Rectal smooth muscle tissue (tissue), 1 donor: ENCODE measurements at regions not wholly inside any gene's neighbourhood (a gene's known extent, or its start where the extent isn't known, plus 50 kb on each side); places are given as distances from the start of the nearest gene placed in this dataset.

Experiments
- H3K27ac ChIP-seq: one replicate; pipeline ENCODE4 v1.7.0; 2013; ENCODE audit warnings: low read depth, low read length, inconsistent platforms
- H3K27me3 ChIP-seq: one replicate; pipeline ENCODE4 v1.7.0; 2013; ENCODE audit warnings: low read length; ENCODE audit not compliant: control insufficient read depth, insufficient read depth
- H3K36me3 ChIP-seq: one replicate; pipeline ENCODE4 v1.7.0; 2013; ENCODE audit warnings: low read length; ENCODE audit not compliant: control insufficient read depth, insufficient read depth
- H3K4me1 ChIP-seq: one replicate; pipeline ENCODE4 v1.7.0; 2013; ENCODE audit warnings: low read length; ENCODE audit not compliant: control insufficient read depth, insufficient read depth
- H3K4me3 ChIP-seq: one replicate; pipeline ENCODE4 v1.7.0; 2013; ENCODE audit warnings: low read length
- H3K9ac ChIP-seq: one replicate; pipeline ENCODE4 v1.7.0; 2013; ENCODE audit warnings: low read length

DNA sequence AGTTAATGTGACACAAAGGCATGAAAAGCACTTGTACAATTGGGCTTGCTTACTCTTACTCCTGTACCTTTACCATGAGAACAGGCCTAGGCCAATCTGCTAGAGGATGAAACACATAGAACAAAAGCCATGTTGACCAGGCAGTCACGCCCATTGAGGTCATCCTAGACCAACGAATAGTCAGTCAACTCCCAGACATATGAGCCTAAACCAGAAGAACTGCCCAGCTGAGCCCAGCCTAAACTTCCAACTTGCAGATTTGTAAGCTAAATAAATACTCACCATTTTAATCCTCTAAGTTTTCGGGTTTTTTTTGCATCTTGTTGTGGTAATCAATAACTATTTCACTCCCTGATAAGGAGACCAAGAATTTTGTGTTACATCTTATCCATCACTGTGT lies 164.8 kb upstream of the ADRA1B start:
- Histone ChIP-seq H3K27me3 (no peaks in the 10 kb centered on the region), H3K27ac (no peak overlapping the region), H3K4me1 (no peaks in the 10 kb centered on the region), H3K36me3 (no peaks in the 10 kb centered on the region), H3K9ac (no peak overlapping the region), H3K4me3 (no peak overlapping the region)

GRCh38 chr5:159752622-159753275 lies 163.5 kb upstream of the ADRA1B start:
- Histone ChIP-seq H3K4me3 (no peak overlapping the region), H3K4me1 (no peaks in the 10 kb centered on the region), H3K27ac (no peak overlapping the region), H3K27me3 (no peaks in the 10 kb centered on the region), H3K36me3 (no peaks in the 10 kb centered on the region), H3K9ac (no peak overlapping the region)

- H3K4me1 ChIP-seq = no peaks in the 10 kb centered on the region
Measured at GRCh38 chr5:159758189-159758588, 158.1 kb upstream of the ADRA1B start.

GRCh38 chr5:159759791-159760290 lies 156.4 kb upstream of the ADRA1B start:
- Histone ChIP-seq H3K36me3 (no peaks in the 10 kb centered on the region), H3K4me1 (no peaks in the 10 kb centered on the region), H3K9ac (no peak overlapping the region), H3K27me3 (no peaks in the 10 kb centered on the region), H3K27ac (no peak overlapping the region), H3K4me3 (no peak overlapping the region)

More at GRCh38 chr5:159758189-159758588, 158.1 kb upstream of the ADRA1B start:
- no peak overlapping the region for H3K27ac ChIP-seq
- no peaks in the 10 kb centered on the region for H3K36me3 ChIP-seq
- H3K4me3 ChIP-seq = no peak overlapping the region
- no peaks in the 10 kb centered on the region for H3K27me3 ChIP-seq
- H3K9ac ChIP-seq = no peak overlapping the region

GRCh38 chr5:159762921-159763320 lies 153.4 kb upstream of the ADRA1B start:
- no peaks in the 10 kb centered on the region for H3K27me3 ChIP-seq
- H3K27ac ChIP-seq = no peak overlapping the region
- H3K9ac ChIP-seq = no peak overlapping the region
- H3K4me3 ChIP-seq = no peak overlapping the region
- H3K36me3 ChIP-seq = no peaks in the 10 kb centered on the region
- H3K4me1 ChIP-seq = no peaks in the 10 kb centered on the region

DNA sequence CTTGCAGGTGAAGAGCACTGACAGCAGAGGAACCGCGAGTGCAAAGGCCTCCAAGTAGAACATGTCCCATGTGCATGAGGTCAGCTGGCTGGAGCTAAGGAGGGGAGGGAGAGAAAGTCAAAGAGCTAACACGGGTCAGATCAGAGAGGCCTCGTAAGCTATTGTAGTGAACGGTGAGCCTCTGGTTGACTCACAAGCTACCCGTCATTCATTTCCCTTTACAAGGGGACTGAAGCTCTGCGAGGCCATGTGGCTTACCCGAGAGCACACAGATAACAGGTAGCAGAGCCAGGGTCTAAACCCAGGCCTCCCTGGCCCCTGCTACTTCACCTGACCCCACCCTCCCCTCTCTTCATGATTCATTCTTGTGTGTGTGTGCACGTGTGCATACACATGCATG lies 152.7 kb upstream of the ADRA1B start:
- Histone ChIP-seq H3K9ac (no peak overlapping the region), H3K27ac (no peak overlapping the region)

GRCh38 chr5:159764283-159765134 lies 151.8 kb upstream of the ADRA1B start:
- Histone ChIP-seq H3K27ac (no peak overlapping the region), H3K4me3 (no peak overlapping the region), H3K27me3 (no peaks in the 10 kb centered on the region), H3K4me1 (no peaks in the 10 kb centered on the region), H3K9ac (no peak overlapping the region), H3K36me3 (no peaks in the 10 kb centered on the region)

More for the DNA sequence above, 152.7 kb upstream of the ADRA1B start:
- H3K4me1 ChIP-seq = no peaks in the 10 kb centered on the region
- H3K36me3 ChIP-seq = no peaks in the 10 kb centered on the region
- H3K4me3 ChIP-seq = no peak overlapping the region
- H3K27me3 ChIP-seq = no peaks in the 10 kb centered on the region

DNA sequence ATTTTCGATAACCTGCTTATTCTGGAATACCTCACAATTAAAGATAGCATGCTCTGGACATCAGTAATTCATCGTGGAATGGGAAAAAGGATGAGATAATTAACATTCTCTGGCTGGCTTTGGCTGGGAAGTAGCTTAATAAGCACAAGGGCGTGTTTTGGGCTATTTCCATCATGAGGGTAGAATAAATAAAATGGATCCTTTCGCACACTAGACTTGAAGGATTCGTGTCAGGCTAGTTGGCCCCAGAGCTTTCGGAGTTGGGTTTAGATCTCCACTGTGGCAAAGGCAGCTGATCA lies 151.2 kb upstream of the ADRA1B start:
- Histone ChIP-seq H3K4me3 (no peak overlapping the region), H3K27ac (no peak overlapping the region), H3K27me3 (no peaks in the 10 kb centered on the region), H3K4me1 (no peaks in the 10 kb centered on the region), H3K9ac (no peak overlapping the region), H3K36me3 (no peaks in the 10 kb centered on the region)

DNA sequence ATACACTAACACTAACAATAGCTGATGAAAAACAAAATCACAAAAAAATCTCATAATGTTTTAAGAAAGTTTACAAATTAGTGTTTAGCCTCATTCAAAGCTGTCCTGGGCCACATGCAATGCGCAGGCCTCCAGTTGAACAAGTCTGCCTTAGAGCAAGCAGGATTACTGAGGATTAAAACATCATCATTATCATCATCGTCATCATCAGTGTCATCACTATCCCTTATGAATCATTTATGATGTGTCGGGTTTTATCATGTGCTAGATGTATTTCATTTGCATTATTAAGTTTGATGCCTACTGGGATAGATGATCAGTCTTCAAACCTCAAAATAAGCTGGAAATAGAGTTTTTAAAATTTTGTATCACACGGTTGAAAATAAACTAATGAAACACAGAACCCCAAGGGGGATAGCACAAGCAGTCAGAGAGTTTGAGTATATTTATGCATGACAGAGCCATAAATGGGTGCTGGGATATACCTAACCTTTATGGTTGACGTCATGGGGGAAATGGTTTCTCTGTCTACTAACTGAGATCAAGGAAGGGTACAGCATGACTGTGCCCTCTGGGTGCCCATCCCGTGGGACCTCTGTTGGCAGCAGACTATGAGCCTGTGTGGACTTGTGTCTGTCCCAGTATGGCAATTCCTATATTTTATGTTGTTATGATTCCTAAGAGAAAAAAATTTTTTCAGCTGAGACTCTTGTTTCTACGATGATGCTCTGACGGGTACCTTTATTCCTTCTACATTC lies 150.3 kb upstream of the ADRA1B start:
- Histone ChIP-seq H3K4me1 (no peaks in the 10 kb centered on the region), H3K27ac (no peak overlapping the region), H3K27me3 (no peaks in the 10 kb centered on the region), H3K9ac (no peak overlapping the region), H3K4me3 (no peak overlapping the region), H3K36me3 (no peaks in the 10 kb centered on the region)

DNA sequence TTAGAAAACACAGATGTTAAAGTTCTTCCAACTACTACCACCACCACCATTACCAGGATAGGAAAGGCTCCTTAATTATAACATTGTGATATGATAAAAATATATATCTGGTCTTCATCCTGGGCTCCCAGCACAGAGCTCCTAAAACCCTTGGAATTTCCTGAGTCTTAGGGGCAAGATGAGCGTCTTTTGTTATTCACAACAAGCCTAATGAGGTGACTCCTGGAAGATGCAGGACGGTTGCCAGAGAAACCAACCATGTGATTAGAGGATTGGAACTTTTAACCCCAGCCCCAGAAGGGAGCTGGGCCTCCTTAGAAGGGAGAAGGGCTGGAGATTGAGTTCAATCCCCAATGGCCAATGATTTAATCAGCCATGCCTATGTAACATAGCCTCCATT lies 148.0 kb upstream of the ADRA1B start:
- Histone ChIP-seq H3K27ac (no peak overlapping the region), H3K27me3 (no peaks in the 10 kb centered on the region)

DNA sequence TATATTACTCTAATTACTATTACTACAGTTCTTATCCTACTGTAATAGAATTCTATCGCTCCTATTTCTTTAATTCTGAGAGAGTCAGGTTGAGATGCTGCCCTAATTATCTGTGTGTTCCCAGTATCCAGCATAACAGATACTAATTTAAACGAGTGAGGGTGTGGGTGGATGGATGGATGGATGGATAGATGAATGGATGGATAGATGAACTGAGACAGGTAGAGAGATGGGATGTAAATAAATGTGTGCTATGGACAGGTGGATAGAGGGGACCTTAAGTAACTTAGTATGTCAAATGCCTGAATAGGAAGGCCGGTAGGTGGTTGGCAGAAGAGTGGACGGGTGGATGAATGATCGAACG lies 143.6 kb upstream of the ADRA1B start:
- H3K27ac ChIP-seq = peak overlapping the region; percentile 10

More for the DNA sequence above, 148.0 kb upstream of the ADRA1B start:
- no peak overlapping the region for H3K9ac ChIP-seq
- no peaks in the 10 kb centered on the region for H3K36me3 ChIP-seq
- H3K4me3 ChIP-seq = no peak overlapping the region
- peaks cover 3% of the 10 kb centered on the region for H3K4me1 ChIP-seq

GRCh38 chr5:159773062-159773924 lies 143.0 kb upstream of the ADRA1B start:
- peak overlapping the region; percentile 10 for H3K27ac ChIP-seq
- H3K4me1 ChIP-seq = peaks cover 6% of the 10 kb centered on the region
- no peak overlapping the region for H3K9ac ChIP-seq
- peak overlapping the region; percentile 59 for H3K4me3 ChIP-seq
- no peaks in the 10 kb centered on the region for H3K36me3 ChIP-seq
- H3K27me3 ChIP-seq = peaks cover 3% of the 10 kb centered on the region

More for the DNA sequence above, 143.6 kb upstream of the ADRA1B start:
- H3K4me3 ChIP-seq = peak overlapping the region; percentile 59
- no peaks in the 10 kb centered on the region for H3K36me3 ChIP-seq
- peaks cover 3% of the 10 kb centered on the region for H3K27me3 ChIP-seq
- peaks cover 6% of the 10 kb centered on the region for H3K4me1 ChIP-seq
- H3K9ac ChIP-seq = no peak overlapping the region
